ENCODE measurements at regions not wholly inside any gene's neighbourhood (a gene's known extent, or its start where the extent isn't known, plus 50 kb on each side); places are given as distances from the start of the nearest gene placed in this dataset.

DNA sequence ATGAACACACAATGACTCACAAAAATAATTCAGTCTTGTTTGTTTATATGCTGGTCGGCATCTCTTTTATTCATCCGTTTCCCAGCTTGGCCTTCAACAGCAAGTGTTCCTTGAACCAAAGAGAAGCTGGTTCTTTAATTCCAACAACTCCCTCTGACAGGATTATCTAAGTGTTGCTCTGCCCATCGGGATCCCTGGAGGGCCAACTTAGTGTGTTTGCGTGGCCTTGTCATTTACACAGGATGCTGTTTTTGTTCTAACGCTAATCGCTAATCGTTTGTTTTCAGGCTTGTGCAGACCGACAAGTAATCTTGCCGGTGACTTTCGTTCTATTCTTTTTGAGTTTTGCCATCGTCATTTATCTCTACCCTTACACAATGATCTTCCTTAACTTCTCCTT lies 267.4 kb upstream of the EXOC2 start:
- TF ChIP-seq CTCF (IDR thresholded peaks at IDR 0.05): no peak
- TF ChIP-seq EP300 (IDR thresholded peaks at IDR 0.05): no peak

Data from ovary (tissue), 3 donors.